GM12878 (cell line): ENCODE measurements at regions not wholly inside any gene's neighbourhood (a gene's known extent, or its start where the extent isn't known, plus 50 kb on each side); places are given as distances from the start of the nearest gene placed in this dataset.

ENCODE experiments used
- ASH2L ChIP-seq: fragments of 300-600, 200-600 bp; sonication (generic); IDR thresholded peaks from 2 replicates; pipeline ENCODE4 v1.6.1; 2017; ENCODE audit warnings: low read depth, mild to moderate bottlenecking, borderline replicate concordance
- BCL11A ChIP-seq: IDR thresholded peaks from 2 replicates; pipeline ENCODE4 v1.6.1; 2011; ENCODE audit warnings: low read depth, low read length
- FOXM1 ChIP-seq: IDR thresholded peaks from 2 replicates; pipeline ENCODE4 v1.6.1; 2012; ENCODE audit warnings: low read depth, mild to moderate bottlenecking, inconsistent platforms, low read length, moderate library complexity
- IRF5 ChIP-seq: fragments of 450-650 bp; IDR thresholded peaks from 2 replicates; pipeline ENCODE4 v1.6.1; 2017; ENCODE audit warnings: borderline replicate concordance
- MYB ChIP-seq: fragments of 150-350 bp; IDR thresholded peaks from 2 replicates; pipeline ENCODE4 v1.6.1; 2014; ENCODE audit warnings: mild to moderate bottlenecking, low read depth, low read length, borderline replicate concordance
- RAD21 ChIP-seq: IDR thresholded peaks from 2 replicates; pipeline ENCODE4 v1.6.1; 2011; ENCODE audit warnings: mild to moderate bottlenecking, low read depth, low read length, moderate library complexity; ENCODE audit not compliant: insufficient read depth
- RFX5 ChIP-seq: IDR thresholded peaks from 2 replicates; pipeline ENCODE4 v1.6.1; 2011; ENCODE audit warnings: low read depth, low read length, improper control_type of control experiment
- YY1 ChIP-seq: IDR thresholded peaks from 2 replicates; pipeline ENCODE4 v1.6.1; 2011; ENCODE audit warnings: low read depth, mild to moderate bottlenecking, low read length
- ZBED1 ChIP-seq: IDR thresholded peaks from 2 replicates; pipeline ENCODE4 v1.6.1; 2016; ENCODE audit warnings: borderline replicate concordance
- ZNF592 ChIP-seq: fragments of 450-650 bp; IDR thresholded peaks from 2 replicates; pipeline ENCODE4 v1.6.1; 2017; ENCODE audit warnings: mild to moderate bottlenecking, moderate library complexity
- TF ChIP-seq, protein P1 (sequence below): fragments of 450-650 bp; IDR thresholded peaks from 2 replicates; pipeline ENCODE4 v1.6.1; 2017; ENCODE audit warnings: mild to moderate bottlenecking, low read depth, inconsistent platforms; ENCODE audit not compliant: poor library complexity, severe bottlenecking

GRCh38 chr13:90365130-90365529 lies 982.4 kb upstream of the MIR17HG start (continued):
- TF ChIP-seq IRF5, result no peak
- no peak for TF ChIP-seq MYB
- TF ChIP-seq, protein P1, sequence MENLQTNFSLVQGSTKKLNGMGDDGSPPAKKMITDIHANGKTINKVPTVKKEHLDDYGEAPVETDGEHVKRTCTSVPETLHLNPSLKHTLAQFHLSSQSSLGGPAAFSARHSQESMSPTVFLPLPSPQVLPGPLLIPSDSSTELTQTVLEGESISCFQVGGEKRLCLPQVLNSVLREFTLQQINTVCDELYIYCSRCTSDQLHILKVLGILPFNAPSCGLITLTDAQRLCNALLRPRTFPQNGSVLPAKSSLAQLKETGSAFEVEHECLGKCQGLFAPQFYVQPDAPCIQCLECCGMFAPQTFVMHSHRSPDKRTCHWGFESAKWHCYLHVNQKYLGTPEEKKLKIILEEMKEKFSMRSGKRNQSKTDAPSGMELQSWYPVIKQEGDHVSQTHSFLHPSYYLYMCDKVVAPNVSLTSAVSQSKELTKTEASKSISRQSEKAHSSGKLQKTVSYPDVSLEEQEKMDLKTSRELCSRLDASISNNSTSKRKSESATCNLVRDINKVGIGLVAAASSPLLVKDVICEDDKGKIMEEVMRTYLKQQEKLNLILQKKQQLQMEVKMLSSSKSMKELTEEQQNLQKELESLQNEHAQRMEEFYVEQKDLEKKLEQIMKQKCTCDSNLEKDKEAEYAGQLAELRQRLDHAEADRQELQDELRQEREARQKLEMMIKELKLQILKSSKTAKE, result no peak
- TF ChIP-seq RAD21, result no peak
- no peak for TF ChIP-seq FOXM1
- no peak for TF ChIP-seq ZBED1
- TF ChIP-seq ZNF592, result no peak
- TF ChIP-seq RFX5, result no peak
- TF ChIP-seq BCL11A, result no peak
- TF ChIP-seq ASH2L, result no peak
- TF ChIP-seq YY1, result no peak
- TF ChIP-seq, all 136 proteins: peak for 0
